ENCODE measurements at regions not wholly inside any gene's neighbourhood (a gene's known extent, or its start where the extent isn't known, plus 50 kb on each side); places are given as distances from the start of the nearest gene placed in this dataset.

DNA sequence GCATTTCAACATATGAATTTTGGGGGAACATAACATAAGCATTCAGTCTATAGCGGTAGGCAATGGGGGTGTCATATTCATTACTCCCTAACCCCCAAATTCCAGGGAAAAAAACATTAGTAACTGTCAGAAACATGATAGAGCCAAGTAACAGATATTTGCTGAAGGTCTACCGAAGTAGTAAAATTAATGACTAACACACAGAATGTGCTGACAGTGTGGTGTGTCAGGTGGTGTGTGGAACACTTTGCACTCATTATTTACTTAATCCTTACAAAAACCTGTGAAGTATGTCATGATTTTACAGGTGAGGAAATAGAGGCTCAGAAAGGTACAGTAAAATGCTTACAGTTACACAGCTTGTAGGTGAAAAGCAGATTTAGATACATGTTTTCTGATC, 85.4 kb upstream of the RHOBTB1 start:
- TF ChIP-seq, protein P1, sequence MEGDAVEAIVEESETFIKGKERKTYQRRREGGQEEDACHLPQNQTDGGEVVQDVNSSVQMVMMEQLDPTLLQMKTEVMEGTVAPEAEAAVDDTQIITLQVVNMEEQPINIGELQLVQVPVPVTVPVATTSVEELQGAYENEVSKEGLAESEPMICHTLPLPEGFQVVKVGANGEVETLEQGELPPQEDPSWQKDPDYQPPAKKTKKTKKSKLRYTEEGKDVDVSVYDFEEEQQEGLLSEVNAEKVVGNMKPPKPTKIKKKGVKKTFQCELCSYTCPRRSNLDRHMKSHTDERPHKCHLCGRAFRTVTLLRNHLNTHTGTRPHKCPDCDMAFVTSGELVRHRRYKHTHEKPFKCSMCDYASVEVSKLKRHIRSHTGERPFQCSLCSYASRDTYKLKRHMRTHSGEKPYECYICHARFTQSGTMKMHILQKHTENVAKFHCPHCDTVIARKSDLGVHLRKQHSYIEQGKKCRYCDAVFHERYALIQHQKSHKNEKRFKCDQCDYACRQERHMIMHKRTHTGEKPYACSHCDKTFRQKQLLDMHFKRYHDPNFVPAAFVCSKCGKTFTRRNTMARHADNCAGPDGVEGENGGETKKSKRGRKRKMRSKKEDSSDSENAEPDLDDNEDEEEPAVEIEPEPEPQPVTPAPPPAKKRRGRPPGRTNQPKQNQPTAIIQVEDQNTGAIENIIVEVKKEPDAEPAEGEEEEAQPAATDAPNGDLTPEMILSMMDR (IDR thresholded peaks at IDR 0.05; ENCODE audit: poor library complexity), result no peak
- TF ChIP-seq EZH2 (IDR thresholded peaks at IDR 0.05; ENCODE audit: borderline replicate concordance), result no peak
- TF ChIP-seq EZH2phosphoT487 (IDR thresholded peaks at IDR 0.05; ENCODE audit: low read depth, severe bottlenecking, unreplicated experiment), result no peak
